ENCODE measurements at regions not wholly inside any gene's neighbourhood (a gene's known extent, or its start where the extent isn't known, plus 50 kb on each side); places are given as distances from the start of the nearest gene placed in this dataset.

DNA sequence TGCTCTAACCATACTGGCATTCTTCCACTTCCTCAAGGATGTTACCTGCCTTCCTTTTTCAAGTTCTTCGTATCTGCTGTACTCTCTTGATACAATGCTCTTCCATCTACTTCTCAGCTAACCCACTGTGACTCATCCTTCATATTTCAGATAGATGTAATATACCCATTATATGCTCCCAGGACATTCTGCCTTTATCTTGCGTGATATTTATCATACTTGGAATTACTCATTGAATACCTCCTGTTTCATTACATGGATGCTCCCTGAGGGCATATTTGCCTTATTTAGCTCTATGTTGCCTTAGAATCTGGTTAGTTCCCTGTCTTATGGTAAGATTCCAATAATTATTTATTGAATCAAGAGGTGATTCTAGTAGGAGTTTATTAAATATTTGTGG is 706.4 kb downstream of the SORCS3 start:
- TF ChIP-seq CTCF (IDR thresholded peaks at IDR 0.05), result no peak
- no peak for TF ChIP-seq POLR2AphosphoS5 (IDR thresholded peaks at IDR 0.05)
- no peak for TF ChIP-seq POLR2A (IDR thresholded peaks at IDR 0.05)
